GM18507 (cell line): ENCODE measurements at regions not wholly inside any gene's neighbourhood (a gene's known extent, or its start where the extent isn't known, plus 50 kb on each side); places are given as distances from the start of the nearest gene placed in this dataset.
A peak's percentile ranks its signal among the peaks of the same experiment; 100 is the strongest.
"Not testable (repeated sequence)": the region's sequence is repeated elsewhere in the genome, so short reads cannot be mapped to it uniquely, and the experiment has no call there.

Source experiments
- DNase-seq: peaks from one replicate; pipeline ENCODE4 v3.0.0; 2011; ENCODE audit warnings: low read depth; ENCODE audit not compliant: insufficient read length; ENCODE audit errors: extremely low spot score
- FAIRE-seq: peaks from 2 replicates; lab custom pipeline; 2011; peaks lifted over from hg19 to GRCh38; lab: Jason Lieb, UNC

- DNase-seq (no peak), FAIRE-seq (no peak)
Measured at GRCh38 chr10:121243609-121244241, 354.5 kb downstream of the FGFR2 start.

DNA sequence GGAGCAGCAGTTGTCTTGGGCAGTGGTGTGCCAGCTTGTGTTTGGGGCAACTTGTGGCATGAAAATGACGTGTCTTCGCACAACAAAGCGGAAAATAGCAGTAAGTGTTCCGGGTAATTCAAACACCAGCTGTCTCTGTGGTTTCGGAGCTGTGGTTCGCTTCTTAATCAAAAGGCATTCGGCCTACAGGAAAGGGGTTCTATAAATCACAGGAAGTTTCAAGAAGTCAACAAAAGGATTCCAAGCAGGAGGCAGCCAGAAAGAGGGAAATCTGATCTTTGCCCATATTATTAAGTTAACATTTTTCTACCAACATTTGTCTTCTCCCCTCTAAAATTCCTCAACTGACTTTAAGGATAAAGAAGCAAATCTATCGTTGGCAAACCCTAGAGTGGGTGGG lies 353.4 kb downstream of the FGFR2 start:
- FAIRE-seq = no peak

GRCh38 chr10:121245754-121246153 lies 352.5 kb downstream of the FGFR2 start:
- FAIRE-seq = no peak
- DNase-seq = no peak

More for the DNA sequence above, 353.4 kb downstream of the FGFR2 start:
- DNase-seq = no peak

- DNase-seq = no peak
- no peak for FAIRE-seq
Measured at GRCh38 chr10:121248266-121248665, 350.0 kb downstream of the FGFR2 start.

GRCh38 chr10:121250995-121251764 lies 347.1 kb downstream of the FGFR2 start:
- no peak for FAIRE-seq
- DNase-seq = no peak

- FAIRE-seq (no peak), DNase-seq (no peak)
Measured at GRCh38 chr10:121252756-121253155, 345.5 kb downstream of the FGFR2 start.

DNA sequence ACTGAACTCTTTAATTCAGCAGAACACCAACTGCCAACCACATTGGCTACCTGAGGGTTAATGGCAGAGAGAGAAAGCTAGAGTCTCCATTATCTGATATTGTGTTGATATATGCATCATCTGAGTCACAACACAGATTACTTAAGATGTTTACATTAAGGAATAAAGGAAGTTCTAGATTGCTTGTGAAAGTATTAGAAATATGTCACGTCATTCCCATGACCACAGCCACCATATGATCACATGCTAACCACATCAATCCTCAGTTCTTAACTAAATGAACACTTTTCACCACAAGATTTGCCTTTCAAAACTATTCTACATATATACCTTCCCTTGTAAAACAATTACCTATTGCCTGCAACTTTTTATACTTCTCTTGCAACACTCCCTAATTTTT lies 337.9 kb downstream of the FGFR2 start:
- no peak for DNase-seq
- peak; percentile 5 for FAIRE-seq

DNA sequence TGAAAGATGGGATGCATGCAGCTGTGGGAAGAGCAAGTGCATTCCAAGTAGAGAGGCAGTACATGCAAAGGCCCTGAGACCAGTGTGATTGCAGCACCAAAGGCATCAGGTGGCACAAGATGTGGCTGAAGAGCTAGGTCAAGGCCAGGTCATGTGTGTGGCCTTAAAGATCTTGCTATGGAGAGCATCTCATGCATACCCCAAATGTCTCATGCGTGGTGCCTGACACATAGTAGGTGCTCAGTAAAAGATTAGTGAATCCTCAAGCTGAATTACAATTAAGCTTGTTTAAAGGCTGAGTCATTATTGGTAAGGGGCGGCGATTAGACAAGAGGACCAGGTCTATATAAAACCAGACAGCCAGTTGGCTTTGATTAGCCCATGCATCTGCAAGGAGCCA lies 336.6 kb downstream of the FGFR2 start:
- DNase-seq = no peak
- no peak for FAIRE-seq

GRCh38 chr10:121262774-121263430 lies 335.3 kb downstream of the FGFR2 start:
- no peak for DNase-seq
- no peak for FAIRE-seq

GRCh38 chr10:121263431-121263783 lies 334.8 kb downstream of the FGFR2 start:
- no peak for FAIRE-seq
- no peak for DNase-seq

DNA sequence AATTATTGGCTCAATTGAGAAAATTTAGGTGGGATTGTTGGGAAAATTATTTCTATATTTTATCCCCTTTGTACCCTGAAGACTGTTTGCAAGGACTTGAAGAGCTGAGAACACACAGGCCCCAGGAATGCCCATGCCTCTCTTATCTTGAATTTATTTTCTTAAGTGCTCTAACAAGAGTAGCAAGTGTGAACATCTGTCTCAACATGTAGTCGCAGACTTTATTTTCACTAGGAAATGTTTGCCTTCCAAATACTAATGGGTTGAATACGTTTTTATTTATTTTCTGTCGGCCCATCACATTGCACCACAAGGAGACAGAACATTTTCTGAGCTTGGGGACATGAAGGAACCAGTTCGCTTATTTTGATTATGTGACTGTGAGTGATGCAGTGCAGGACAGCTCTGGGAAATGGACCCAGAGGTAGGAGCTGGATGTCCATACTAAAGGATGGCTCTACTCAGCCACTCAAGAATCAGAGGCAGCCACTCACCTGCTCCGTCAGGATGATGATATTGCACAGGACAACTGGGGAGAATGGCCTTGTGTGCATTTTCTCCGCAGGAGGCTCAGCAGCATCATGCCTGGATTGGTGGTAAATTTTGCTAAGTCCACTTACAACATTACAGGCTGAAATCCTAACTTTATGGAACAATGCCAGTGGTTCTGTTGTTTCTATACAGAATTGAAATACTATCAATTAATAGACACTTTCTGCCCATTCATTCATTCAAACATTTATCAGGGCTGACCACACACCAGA lies 332.7 kb downstream of the FGFR2 start:
- DNase-seq (no peak), FAIRE-seq (no peak)

- DNase-seq = no peak
- FAIRE-seq = no peak
Measured at GRCh38 chr10:121266370-121266769, 331.9 kb downstream of the FGFR2 start.

GRCh38 chr10:121267236-121268003 lies 330.8 kb downstream of the FGFR2 start:
- FAIRE-seq = no peak
- no peak for DNase-seq

- DNase-seq (no peak), FAIRE-seq (no peak)
Measured at GRCh38 chr10:121268363-121268762, 329.9 kb downstream of the FGFR2 start.

DNA sequence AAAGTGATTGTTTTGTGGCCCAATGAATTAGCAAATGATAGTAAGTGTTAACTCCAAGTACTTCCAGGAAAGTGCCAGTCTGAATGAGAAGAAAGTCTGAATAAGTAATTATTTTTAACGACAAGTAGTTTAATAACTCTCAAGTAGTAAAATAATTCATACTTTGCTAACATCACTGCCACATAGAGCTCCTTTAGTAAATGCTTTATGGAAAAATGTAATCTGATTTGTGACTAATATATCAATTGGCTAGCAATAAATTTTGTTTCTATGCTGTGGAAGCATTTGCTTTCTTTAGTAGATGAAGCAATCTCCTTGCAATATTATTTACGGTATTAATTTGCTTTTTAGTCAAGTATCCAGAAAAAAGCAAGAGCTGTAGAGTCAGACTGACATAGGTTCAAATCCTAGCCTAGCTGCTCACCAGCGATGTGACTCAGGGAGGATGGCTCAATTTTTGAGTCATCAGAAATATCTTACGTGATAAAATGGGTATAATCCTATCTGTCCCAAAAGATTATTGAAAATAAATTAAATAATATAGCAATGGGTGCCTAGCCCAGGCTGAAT lies 329.3 kb downstream of the FGFR2 start:
- FAIRE-seq = no peak

GRCh38 chr10:121270906-121271305 lies 327.3 kb downstream of the FGFR2 start:
- FAIRE-seq (no peak), DNase-seq (no peak)

More for the DNA sequence above, 329.3 kb downstream of the FGFR2 start:
- DNase-seq = no peak

DNA sequence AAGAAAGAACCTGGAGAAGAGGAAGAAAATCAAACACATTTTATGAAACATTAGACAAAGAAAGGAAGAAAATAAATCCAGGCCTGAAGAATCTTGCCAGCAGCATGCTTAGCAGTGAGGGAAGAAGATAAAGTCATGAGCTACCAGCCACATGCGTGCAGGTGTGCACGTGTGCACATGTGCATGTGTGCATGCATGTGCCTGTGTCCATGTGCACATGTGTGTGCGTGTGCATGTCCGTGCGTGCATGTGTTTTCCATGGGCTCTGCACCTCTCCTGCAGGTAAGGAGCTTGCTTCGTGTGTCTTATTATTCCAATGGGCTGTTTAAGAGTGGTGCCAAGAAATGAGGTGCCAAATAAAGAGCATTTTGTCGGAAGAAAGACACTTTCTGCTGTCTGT lies 322.2 kb downstream of the FGFR2 start:
- FAIRE-seq = no peak

GRCh38 chr10:121276822-121277221 lies 321.4 kb downstream of the FGFR2 start:
- no peak for FAIRE-seq
- DNase-seq = no peak

More for the DNA sequence above, 322.2 kb downstream of the FGFR2 start:
- no peak for DNase-seq

DNA sequence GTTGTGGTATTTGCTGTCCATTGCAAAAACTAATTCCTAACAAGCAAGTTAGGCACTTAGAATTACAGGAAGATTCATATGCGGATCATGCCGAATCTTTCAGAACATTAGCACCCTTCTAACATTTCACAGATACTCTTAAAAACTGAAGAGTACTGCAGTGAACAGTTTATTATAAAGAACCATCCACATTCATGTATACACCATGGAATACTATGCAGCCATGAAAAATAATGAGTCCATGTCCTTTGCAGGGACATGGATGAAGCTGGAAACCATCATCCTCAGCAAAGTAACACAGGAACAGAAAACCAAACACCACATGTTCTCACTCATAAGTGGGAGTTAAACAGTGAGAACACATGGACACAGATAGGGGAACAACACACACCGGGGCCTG lies 319.9 kb downstream of the FGFR2 start:
- DNase-seq, FAIRE-seq: not testable (repeated sequence)
